Suprapubic skin (tissue), 4 donors: ENCODE measurements at regions not wholly inside any gene's neighbourhood (a gene's known extent, or its start where the extent isn't known, plus 50 kb on each side); places are given as distances from the start of the nearest gene placed in this dataset.

ENCODE experiments used
- CTCF ChIP-seq, 2 donors: fragments of 200-600 bp in 1 of 2; fragments of 450-650 bp in 1 of 2; sonication (generic) in 1 of 2; IDR thresholded peaks; one replicate each; pipeline ENCODE4 v1.5.1; 2016 to 2019; ENCODE audit warnings: antibody characterized with exemption in 2 of 2, mild to moderate bottlenecking in 1 of 2, moderate library complexity in 1 of 2
- POLR2A ChIP-seq, 2 donors: fragments of 450-650 bp; IDR thresholded peaks; one replicate each; pipeline ENCODE4 v1.6.1; 2017; ENCODE audit warnings: antibody characterized with exemption in 2 of 2, mild to moderate bottlenecking in 2 of 2, moderate library complexity in 2 of 2
- POLR2AphosphoS5 ChIP-seq, 3 donors: sonication (generic); formaldehyde crosslinking; IDR thresholded peaks; one replicate each; pipeline ENCODE4 v1.6.1; 2017; ENCODE audit warnings: antibody characterized with exemption in 3 of 3

GRCh38 chr5:174918655-174919054 lies 194.3 kb downstream of the MSX2 start:
- TF ChIP-seq CTCF (IDR thresholded peaks at IDR 0.05) (no peak), POLR2AphosphoS5 (IDR thresholded peaks at IDR 0.05) (no peak), POLR2A (IDR thresholded peaks at IDR 0.05) (no peak)
